Astrocyte of the cerebellum (primary cell): ENCODE measurements at regions not wholly inside any gene's neighbourhood (a gene's known extent, or its start where the extent isn't known, plus 50 kb on each side); places are given as distances from the start of the nearest gene placed in this dataset.
"Not testable (repeated sequence)": the region's sequence is repeated elsewhere in the genome, so short reads cannot be mapped to it uniquely, and the experiment has no call there.

ENCODE experiments used
- DNase-seq: peaks from one replicate; pipeline ENCODE4 v3.0.0-alpha.2; 2011; ENCODE audit warnings: low read depth
- H3K4me3 ChIP-seq: 2 replicates; pipeline ENCODE4 v1.5.1; 2011; ENCODE audit warnings: mild to moderate bottlenecking, low read depth, low read length, moderate library complexity
- in situ Hi-C: cut with HindIII; loops from 2 replicates; pipeline ENCODE4 v1.10.0; 2017; ENCODE audit warnings: low sequenced_read_pairs
- TF ChIP-seq, protein P1 (sequence below): IDR thresholded peaks from 2 replicates; pipeline ENCODE4 v1.5.1; 2012; ENCODE audit warnings: low read length, low read depth, moderate library complexity, mild to moderate bottlenecking; ENCODE audit errors: missing control alignments

DNA sequence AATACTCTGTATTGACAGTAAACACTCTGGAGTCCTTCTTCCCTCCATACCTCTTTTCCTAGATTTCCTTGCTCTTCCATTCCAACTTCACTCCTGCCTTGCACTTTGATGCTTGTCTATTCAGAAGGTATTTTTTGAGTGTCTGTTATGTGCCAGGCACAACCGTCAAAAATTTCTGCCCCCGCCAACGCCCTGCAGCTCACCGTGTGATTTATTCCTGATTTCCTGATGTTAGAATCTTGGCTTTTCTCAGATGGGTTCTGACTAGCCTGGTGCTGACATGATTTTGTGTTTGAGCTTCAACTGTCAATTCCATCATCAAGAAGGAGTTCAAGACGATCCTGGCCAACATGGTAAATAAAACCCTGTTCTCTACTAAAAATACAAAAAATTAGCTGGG lies 297.5 kb downstream of the AGTPBP1 start:
- in situ Hi-C loops: no loop called here
- no peak for DNase-seq
- TF ChIP-seq, protein P1, sequence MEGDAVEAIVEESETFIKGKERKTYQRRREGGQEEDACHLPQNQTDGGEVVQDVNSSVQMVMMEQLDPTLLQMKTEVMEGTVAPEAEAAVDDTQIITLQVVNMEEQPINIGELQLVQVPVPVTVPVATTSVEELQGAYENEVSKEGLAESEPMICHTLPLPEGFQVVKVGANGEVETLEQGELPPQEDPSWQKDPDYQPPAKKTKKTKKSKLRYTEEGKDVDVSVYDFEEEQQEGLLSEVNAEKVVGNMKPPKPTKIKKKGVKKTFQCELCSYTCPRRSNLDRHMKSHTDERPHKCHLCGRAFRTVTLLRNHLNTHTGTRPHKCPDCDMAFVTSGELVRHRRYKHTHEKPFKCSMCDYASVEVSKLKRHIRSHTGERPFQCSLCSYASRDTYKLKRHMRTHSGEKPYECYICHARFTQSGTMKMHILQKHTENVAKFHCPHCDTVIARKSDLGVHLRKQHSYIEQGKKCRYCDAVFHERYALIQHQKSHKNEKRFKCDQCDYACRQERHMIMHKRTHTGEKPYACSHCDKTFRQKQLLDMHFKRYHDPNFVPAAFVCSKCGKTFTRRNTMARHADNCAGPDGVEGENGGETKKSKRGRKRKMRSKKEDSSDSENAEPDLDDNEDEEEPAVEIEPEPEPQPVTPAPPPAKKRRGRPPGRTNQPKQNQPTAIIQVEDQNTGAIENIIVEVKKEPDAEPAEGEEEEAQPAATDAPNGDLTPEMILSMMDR: no peak
- H3K4me3 ChIP-seq: no peak overlapping the region

DNA sequence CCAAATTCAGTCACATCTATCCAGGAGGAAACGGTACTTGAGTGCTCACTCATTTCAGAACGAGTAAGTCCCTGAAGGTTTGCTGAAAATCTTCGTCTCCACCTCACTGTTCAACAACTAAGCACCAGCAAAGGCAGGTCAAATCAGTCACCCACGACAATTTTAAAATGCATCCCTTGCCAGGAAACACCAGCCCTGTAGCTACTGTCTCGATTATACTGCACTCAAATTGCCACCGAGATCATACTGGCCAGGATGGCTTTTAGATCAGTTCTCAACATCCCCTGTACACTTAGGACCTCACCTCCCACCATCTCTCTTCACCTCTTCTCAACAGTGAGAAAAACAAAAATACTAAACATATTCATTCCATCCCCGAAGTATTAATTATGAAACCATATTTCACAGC lies 298.6 kb downstream of the AGTPBP1 start:
- no peak overlapping the region for H3K4me3 ChIP-seq
- in situ Hi-C loops: no loop called here
- DNase-seq: no peak
- TF ChIP-seq, protein P1: no peak

DNA sequence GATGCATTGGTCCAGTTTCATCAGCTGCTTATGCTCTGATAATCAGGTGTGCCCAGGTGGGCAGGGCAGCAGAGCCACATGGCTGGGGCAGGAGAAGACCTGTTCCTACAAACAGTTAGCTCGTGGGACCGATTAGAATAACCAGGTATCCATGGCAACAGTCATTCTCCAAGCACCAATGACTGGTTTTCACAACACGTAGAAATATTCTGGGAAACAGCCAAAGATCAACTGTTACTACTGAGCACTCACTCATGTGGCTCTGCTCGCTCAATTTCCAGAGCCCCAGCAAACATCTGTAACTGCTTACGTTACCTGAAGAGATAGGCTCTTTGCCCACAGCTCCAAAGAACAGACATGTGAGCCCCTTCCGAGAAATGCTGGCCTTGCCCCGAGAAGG lies 302.0 kb downstream of the AGTPBP1 start:
- TF ChIP-seq, protein P1: no peak
- in situ Hi-C loops: no loop called here
- no peak for DNase-seq
- no peak overlapping the region for H3K4me3 ChIP-seq

DNA sequence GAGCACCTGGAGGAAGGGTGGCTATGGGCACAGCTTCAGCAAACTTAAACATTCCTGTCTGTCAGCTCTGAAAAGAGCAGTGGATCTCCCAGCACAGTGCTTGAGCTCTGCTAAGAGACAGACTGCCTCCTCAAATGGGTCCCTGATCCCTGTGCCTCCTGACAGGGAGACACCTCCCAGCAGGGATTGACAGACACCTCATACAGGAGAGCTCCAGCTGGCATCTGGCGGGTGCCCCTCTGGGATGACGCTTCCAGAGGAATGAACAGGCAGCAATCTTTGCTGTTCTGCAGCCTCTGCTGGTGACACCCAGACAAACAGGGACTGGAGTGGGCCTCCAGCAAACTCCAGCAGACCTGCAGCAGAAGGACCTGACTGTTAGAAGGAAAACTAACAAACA lies 307.8 kb downstream of the AGTPBP1 start:
- in situ Hi-C loops, DNase-seq: not testable (repeated sequence)

DNA sequence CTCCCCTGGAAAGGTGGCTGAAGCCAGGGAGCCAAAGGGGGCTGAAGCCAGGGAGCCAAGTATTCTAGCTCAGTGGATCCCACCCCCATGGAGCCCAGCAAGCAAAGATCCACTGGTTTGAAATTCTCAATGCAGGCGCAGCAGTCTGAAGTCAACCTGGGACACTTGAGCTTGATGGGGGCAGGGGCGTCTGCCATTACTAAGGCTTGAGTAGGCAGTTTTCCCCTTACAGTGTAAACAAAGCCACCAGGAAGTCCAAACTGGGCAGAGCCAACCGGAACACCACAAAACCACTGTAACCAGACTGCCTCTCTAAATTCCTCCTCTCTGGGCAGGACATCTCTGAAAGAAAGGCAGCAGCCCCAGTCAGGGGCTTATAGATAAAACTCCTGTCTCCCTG lies 308.2 kb downstream of the AGTPBP1 start:
- DNase-seq, H3K4me3 ChIP-seq, in situ Hi-C loops: not testable (repeated sequence)

More for the DNA sequence above, 307.8 kb downstream of the AGTPBP1 start:
- not testable (repeated sequence) for H3K4me3 ChIP-seq

DNA sequence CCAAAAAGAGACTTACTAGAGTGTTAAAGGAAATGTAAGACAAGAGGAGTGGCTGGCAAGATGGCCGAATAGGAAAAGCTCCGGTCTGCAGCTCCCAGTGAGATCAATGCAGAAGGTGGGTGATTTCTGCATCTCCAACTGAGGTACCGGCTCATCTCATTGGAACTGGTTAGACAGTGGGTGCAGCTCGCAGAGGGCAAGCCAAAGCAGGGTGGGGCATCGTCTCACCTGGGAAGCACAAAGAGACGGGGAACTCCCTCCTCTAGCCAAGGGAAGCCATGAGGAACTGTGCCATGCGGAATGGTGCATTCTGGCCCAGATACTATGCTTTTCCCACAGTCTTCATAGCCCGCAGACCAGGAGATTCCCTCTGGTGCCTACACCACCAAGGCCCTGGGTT lies 308.7 kb downstream of the AGTPBP1 start:
- DNase-seq: no peak
- in situ Hi-C loops: no loop called here
- H3K4me3 ChIP-seq: no peak overlapping the region
- TF ChIP-seq, protein P1: no peak

DNA sequence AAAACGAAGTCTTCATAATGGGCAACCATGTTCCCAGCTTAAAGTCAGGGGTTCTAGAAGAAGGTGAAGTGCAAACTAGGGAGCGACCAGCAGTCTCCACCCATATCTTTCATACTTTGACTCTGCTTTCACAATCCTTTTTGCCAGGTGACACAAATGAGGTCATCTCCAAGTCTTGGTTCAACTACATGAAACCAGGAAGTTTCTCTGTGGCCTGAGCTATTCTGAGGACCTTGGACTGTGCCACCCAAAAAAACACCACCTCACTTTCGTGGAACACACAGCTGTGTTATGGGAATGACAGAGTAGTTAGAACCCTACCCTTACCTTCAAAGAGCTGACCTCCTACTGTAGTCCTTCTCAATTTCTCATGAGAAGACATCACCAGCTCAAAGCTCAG lies 309.2 kb downstream of the AGTPBP1 start:
- in situ Hi-C loops: no loop called here
- TF ChIP-seq, protein P1: no peak
- no peak for DNase-seq
- no peak overlapping the region for H3K4me3 ChIP-seq
